HCT116 (cell line): ENCODE measurements at regions not wholly inside any gene's neighbourhood (a gene's known extent, or its start where the extent isn't known, plus 50 kb on each side); places are given as distances from the start of the nearest gene placed in this dataset.

ENCODE experiments used
- ATAC-seq: fragments of 200-7000 bp; cut with Tn5 transposase; 2 replicates; pipeline ENCODE4 v1.9.1; 2020; ENCODE audit warnings: mild to moderate bottlenecking, moderate library complexity
- BruUV-seq: library from RNA; stranded (reverse); fragments of 400-500 nt; replicated peaks from 2 replicates; lab custom pipeline; 2021; lab: Mats Ljungman, UMichigan
- CTCF ChIA-PET: fragments of 300-600 bp; sonication (Branson Sonifier 250); formaldehyde crosslinking; loops from one replicate; lab custom pipeline; 2021; ENCODE audit warnings: antibody characterized with exemption; lab: Charles Lee
- POLR2A ChIA-PET: fragments of 300-600, 350-600 bp; sonication (Branson Sonifier 250); formaldehyde crosslinking; loops from one replicate; lab custom pipeline; 2021; ENCODE audit warnings: antibody characterized with exemption; lab: Charles Lee
- RAD21 ChIA-PET, 2 experiments: fragments of 300-600 bp; sonication (Branson Sonifier 250); formaldehyde crosslinking; loops; one replicate each; lab custom pipeline; 2023; ENCODE audit warnings: low total read pairs in 2 of 2; ENCODE audit not compliant: uncharacterized antibody in 2 of 2, unreplicated experiment in 2 of 2, low non-redundant PET in 1 of 2; lab: Charles Lee
- DNase-seq: peaks from one replicate; pipeline ENCODE4 v3.0.0-alpha.2; 2010; ENCODE audit warnings: low read depth, low spot score
- H2AFZ ChIP-seq: fragments of 200-600 bp; shearing (Covaris generic), sonication (generic); 2 replicates; pipeline ENCODE4 v1.6.1; 2017; ENCODE audit warnings: low read depth, mixed run types, mixed read lengths, antibody characterized with exemption, low read length; ENCODE audit not compliant: poor library complexity, severe bottlenecking
- H3K27ac ChIP-seq: 2 replicates; pipeline ENCODE4 v1.5.1; 2012; ENCODE audit warnings: low read depth, low read length
- H3K27me3 ChIP-seq: fragments of 200-600 bp; sonication (generic); 2 replicates; pipeline ENCODE4 v1.6.1; 2016; ENCODE audit warnings: mixed run types, low read length, mixed read lengths; ENCODE audit not compliant: insufficient read depth
- H3K36me3 ChIP-seq, 2 experiments: fragments of 200-500 bp in 1 of 2; fragments of 200-600 bp in 1 of 2; sonication (Bioruptor generic) in 1 of 2; sonication (generic) in 1 of 2; 2 replicates each; pipeline versions ENCODE4 v1.5.1 to v1.6.1; 2014 to 2016; ENCODE audit warnings: low read length in 2 of 2, inconsistent platforms in 1 of 2, mixed read lengths in 1 of 2, mixed run types in 1 of 2; ENCODE audit not compliant: insufficient read depth in 2 of 2, control insufficient read depth in 1 of 2
- H3K4me1 ChIP-seq, 2 experiments: fragments of 200-600 bp in 1 of 2; sonication (generic) in 1 of 2; 2 replicates each; pipeline versions ENCODE4 v1.5.1 to v1.6.1; 2012 to 2017; ENCODE audit warnings: low read length in 2 of 2, inconsistent platforms in 1 of 2, mild to moderate bottlenecking in 1 of 2, mixed read lengths in 1 of 2, mixed run types in 1 of 2, moderate library complexity in 1 of 2; ENCODE audit not compliant: insufficient read depth in 2 of 2, control insufficient read depth in 1 of 2
- H3K4me2 ChIP-seq: fragments of 200-600 bp; sonication (generic); 2 replicates; pipeline ENCODE4 v1.6.1; 2017; ENCODE audit warnings: mixed run types, low read length, mixed read lengths
- H3K4me3 ChIP-seq, 2 experiments: fragments of 200-600 bp in 1 of 2; sonication (generic) in 1 of 2; replicated peaks in 1 of 2; 2 replicates each; pipeline ENCODE4 v1.5.1; 2011 to 2016; ENCODE audit warnings: low read length in 2 of 2, control low read depth in 1 of 2, low read depth in 1 of 2, mild to moderate bottlenecking in 1 of 2, mixed read lengths in 1 of 2, mixed run types in 1 of 2
- H3K79me2 ChIP-seq: fragments of 200-600 bp; sonication (generic); 2 replicates; pipeline ENCODE4 v1.6.1; 2017; ENCODE audit warnings: mild to moderate bottlenecking, mixed run types, low read length, moderate library complexity, mixed read lengths; ENCODE audit not compliant: insufficient read depth
- H3K9ac ChIP-seq: fragments of 200-600 bp; sonication (generic); 2 replicates; pipeline ENCODE4 v1.6.1; 2016; ENCODE audit warnings: low read length, mixed read lengths
- H3K9me2 ChIP-seq: fragments of 200-600 bp; sonication (generic), shearing (Covaris generic); 2 replicates; pipeline ENCODE4 v1.6.1; 2017; ENCODE audit warnings: mixed run types, mild to moderate bottlenecking, moderate library complexity; ENCODE audit not compliant: insufficient read depth
- H3K9me3 ChIP-seq, 2 experiments: fragments of 200-500 bp in 1 of 2; fragments of 200-600 bp in 1 of 2; sonication (Bioruptor generic) in 1 of 2; sonication (generic) in 1 of 2; 2 replicates each; pipeline ENCODE4 v1.6.1; 2014 to 2017; ENCODE audit warnings: low read length in 2 of 2, mixed read lengths in 2 of 2, inconsistent platforms in 1 of 2, low read depth in 1 of 2, mild to moderate bottlenecking in 1 of 2, mixed run types in 1 of 2, moderate library complexity in 1 of 2; ENCODE audit not compliant: control insufficient read depth in 1 of 2, insufficient read depth in 1 of 2
- H4K20me1 ChIP-seq: fragments of 200-600 bp; sonication (generic), shearing (Covaris generic); 2 replicates; pipeline ENCODE4 v1.6.1; 2017; ENCODE audit warnings: mixed run types, mild to moderate bottlenecking, moderate library complexity; ENCODE audit not compliant: insufficient read depth
- FOSL1 ChIP-seq: IDR thresholded peaks from 2 replicates; pipeline ENCODE4 v1.6.1; 2012; ENCODE audit warnings: low read depth
- POLR2A ChIP-seq: IDR thresholded peaks from 2 replicates; pipeline ENCODE4 v1.7.0; 2011; ENCODE audit warnings: borderline replicate concordance; ENCODE audit not compliant: insufficient read depth, insufficient read length; ENCODE audit errors: extremely low read depth
- POLR2AphosphoS5 ChIP-seq: IDR thresholded peaks from 2 replicates; pipeline ENCODE4 v1.6.1; 2011; ENCODE audit warnings: mild to moderate bottlenecking, low read depth, low read length, moderate library complexity
- SP1 ChIP-seq: IDR thresholded peaks from 2 replicates; pipeline ENCODE4 v1.6.1; 2012; ENCODE audit warnings: low read depth
- TCF7L2 ChIP-seq: IDR thresholded peaks from 2 replicates; pipeline ENCODE4 v1.7.0; 2011; ENCODE audit warnings: borderline replicate concordance, inconsistent platforms; ENCODE audit not compliant: insufficient read depth, insufficient read length; ENCODE audit errors: extremely low read depth
- ZFX ChIP-seq: fragments of 450-650 bp; IDR thresholded peaks from 2 replicates; pipeline ENCODE4 v1.6.1; 2017
- ZNF274 ChIP-seq: fragments of 200-500 bp; sonication (Bioruptor generic); IDR thresholded peaks from 2 replicates; pipeline ENCODE4 v1.6.1; 2014; ENCODE audit warnings: mild to moderate bottlenecking, low read depth, low read length, inconsistent platforms
- intact Hi-C: fragments of 100-400 bp; cut with micrococcal nuclease; formaldehyde crosslinking; loops from 2 replicates; pipeline ENCODE4 v1.10.0; 2022
- TF ChIP-seq, protein P1 (sequence below), 3 experiments: fragments of 200-600 bp in 1 of 3; sonication (generic) in 1 of 3; IDR thresholded peaks in 2 of 3; conservative IDR thresholded peaks in 1 of 3; 2 replicates each; pipeline ENCODE4 v1.5.1; 2012 to 2017; ENCODE audit warnings: low read depth in 2 of 3, low read length in 2 of 3, antibody characterized with exemption in 1 of 3, borderline replicate concordance in 1 of 3, control low read depth in 1 of 3, mild to moderate bottlenecking in 1 of 3, mixed read lengths in 1 of 3, mixed run types in 1 of 3, moderate library complexity in 1 of 3; ENCODE audit not compliant: insufficient read depth in 1 of 3
- TF ChIP-seq, protein P2 (sequence below): IDR thresholded peaks from 2 replicates; pipeline ENCODE4 v1.6.1; 2012; ENCODE audit warnings: low read depth

DNA sequence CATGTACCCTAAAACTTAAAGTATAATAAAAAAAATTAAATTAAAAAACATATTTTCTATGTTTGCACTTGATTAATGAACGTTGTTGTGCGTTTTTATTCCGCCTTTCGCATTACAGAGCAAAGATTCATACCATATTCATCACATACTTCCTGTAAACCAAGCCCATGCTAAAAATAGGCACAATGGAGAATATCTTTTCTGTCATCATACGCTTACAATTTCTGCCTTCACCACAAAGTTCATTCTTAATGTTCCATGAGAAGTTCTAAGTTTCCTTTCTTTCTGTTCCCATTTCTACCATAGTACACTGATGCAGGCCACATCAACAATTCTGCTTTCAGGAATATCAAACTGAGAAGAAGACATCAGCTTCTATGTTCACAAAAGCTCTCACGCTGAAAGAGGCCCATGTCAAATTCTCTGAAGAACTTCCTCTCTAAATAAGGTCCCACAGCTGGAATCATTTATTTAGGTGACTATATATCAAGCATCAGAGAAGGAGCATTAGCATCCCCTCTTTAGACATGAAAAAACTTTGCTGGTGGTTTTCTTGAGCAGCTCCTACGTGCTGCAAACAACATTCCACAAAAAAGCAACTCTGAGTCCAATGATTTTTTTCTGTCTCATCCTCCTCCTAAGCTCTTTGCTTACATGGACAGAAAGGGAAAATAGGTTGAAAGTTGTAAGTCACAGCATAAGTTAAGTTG is 456.4 kb downstream of the CDH10 start (continued):
- TF ChIP-seq, protein P1, sequence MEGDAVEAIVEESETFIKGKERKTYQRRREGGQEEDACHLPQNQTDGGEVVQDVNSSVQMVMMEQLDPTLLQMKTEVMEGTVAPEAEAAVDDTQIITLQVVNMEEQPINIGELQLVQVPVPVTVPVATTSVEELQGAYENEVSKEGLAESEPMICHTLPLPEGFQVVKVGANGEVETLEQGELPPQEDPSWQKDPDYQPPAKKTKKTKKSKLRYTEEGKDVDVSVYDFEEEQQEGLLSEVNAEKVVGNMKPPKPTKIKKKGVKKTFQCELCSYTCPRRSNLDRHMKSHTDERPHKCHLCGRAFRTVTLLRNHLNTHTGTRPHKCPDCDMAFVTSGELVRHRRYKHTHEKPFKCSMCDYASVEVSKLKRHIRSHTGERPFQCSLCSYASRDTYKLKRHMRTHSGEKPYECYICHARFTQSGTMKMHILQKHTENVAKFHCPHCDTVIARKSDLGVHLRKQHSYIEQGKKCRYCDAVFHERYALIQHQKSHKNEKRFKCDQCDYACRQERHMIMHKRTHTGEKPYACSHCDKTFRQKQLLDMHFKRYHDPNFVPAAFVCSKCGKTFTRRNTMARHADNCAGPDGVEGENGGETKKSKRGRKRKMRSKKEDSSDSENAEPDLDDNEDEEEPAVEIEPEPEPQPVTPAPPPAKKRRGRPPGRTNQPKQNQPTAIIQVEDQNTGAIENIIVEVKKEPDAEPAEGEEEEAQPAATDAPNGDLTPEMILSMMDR (IDR thresholded peaks at IDR 0.05 in 2 of 3, conservative IDR thresholded peaks at IDR 0.05 in 1 of 3; ENCODE audit: borderline replicate concordance in 1 of 3, insufficient read depth in 1 of 3, low read depth in 2 of 3, low read length in 2 of 3), result no peak

DNA sequence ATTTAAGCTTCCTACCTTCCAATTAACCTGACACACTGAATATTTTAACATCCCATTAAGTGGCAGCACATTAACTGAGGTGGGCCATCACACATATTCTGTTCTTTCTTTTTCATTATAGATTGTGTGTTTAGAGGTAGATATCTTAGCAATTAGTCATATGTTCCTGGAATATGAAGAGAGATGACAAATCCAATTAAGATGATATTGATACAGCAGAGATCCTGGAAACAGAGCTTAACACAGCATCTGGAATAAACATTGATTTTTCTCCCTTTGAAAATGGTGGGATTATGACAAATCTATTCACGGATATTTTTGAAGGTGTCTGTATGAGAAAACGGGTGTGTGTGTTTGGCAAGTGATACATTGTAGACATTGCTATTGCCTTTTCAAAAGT is 448.0 kb downstream of the CDH10 start:
- no peak overlapping the region for H3K4me2 ChIP-seq
- H4K20me1 ChIP-seq, result no peaks in the 10 kb centered on the region
- H3K27me3 ChIP-seq, result no peaks in the 10 kb centered on the region
- BruUV-seq, result no TSS peak
- no peaks in the 10 kb centered on the region for H3K36me3 ChIP-seq
- POLR2A ChIA-PET, result no interaction called here
- no peak overlapping the region for H3K27ac ChIP-seq
- no peaks in the 10 kb centered on the region for H3K79me2 ChIP-seq
- no peaks in the 10 kb centered on the region for H3K9me2 ChIP-seq
- no peak overlapping the region for H3K9ac ChIP-seq
- RAD21 ChIA-PET, result no interaction called here
- DNase-seq (no peak), ATAC-seq (no peak)
- H2AFZ ChIP-seq, result no peak overlapping the region
- CTCF ChIA-PET, result no interaction called here
- H3K4me3 ChIP-seq, result no peak overlapping the region
- intact Hi-C loops, result no loop called here
- H3K4me1 ChIP-seq, result no peaks in the 10 kb centered on the region
- peaks cover 18 to 21% of the 10 kb centered on the region in 2 experiments for H3K9me3 ChIP-seq
- TF ChIP-seq FOSL1 (no peak), POLR2A (no peak), SP1 (no peak), ZFX (no peak), TCF7L2 (no peak), ZNF274 (no peak), POLR2AphosphoS5 (no peak)
- TF ChIP-seq, protein P2, sequence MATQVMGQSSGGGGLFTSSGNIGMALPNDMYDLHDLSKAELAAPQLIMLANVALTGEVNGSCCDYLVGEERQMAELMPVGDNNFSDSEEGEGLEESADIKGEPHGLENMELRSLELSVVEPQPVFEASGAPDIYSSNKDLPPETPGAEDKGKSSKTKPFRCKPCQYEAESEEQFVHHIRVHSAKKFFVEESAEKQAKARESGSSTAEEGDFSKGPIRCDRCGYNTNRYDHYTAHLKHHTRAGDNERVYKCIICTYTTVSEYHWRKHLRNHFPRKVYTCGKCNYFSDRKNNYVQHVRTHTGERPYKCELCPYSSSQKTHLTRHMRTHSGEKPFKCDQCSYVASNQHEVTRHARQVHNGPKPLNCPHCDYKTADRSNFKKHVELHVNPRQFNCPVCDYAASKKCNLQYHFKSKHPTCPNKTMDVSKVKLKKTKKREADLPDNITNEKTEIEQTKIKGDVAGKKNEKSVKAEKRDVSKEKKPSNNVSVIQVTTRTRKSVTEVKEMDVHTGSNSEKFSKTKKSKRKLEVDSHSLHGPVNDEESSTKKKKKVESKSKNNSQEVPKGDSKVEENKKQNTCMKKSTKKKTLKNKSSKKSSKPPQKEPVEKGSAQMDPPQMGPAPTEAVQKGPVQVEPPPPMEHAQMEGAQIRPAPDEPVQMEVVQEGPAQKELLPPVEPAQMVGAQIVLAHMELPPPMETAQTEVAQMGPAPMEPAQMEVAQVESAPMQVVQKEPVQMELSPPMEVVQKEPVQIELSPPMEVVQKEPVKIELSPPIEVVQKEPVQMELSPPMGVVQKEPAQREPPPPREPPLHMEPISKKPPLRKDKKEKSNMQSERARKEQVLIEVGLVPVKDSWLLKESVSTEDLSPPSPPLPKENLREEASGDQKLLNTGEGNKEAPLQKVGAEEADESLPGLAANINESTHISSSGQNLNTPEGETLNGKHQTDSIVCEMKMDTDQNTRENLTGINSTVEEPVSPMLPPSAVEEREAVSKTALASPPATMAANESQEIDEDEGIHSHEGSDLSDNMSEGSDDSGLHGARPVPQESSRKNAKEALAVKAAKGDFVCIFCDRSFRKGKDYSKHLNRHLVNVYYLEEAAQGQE, result no peak
- TF ChIP-seq, protein P1 (IDR thresholded peaks at IDR 0.05 in 2 of 3, conservative IDR thresholded peaks at IDR 0.05 in 1 of 3; ENCODE audit: borderline replicate concordance in 1 of 3, insufficient read depth in 1 of 3, low read depth in 2 of 3, low read length in 2 of 3), result no peak
